GM19397 (cell line): ENCODE measurements at regions not wholly inside any gene's neighbourhood (a gene's known extent, or its start where the extent isn't known, plus 50 kb on each side); places are given as distances from the start of the nearest gene placed in this dataset.

Source experiments
- ATAC-seq: cut with Tn5 transposase; IDR thresholded peaks from one replicate; pipeline ENCODE4 v1.9.1; 2021; ENCODE audit warnings: mild to moderate bottlenecking, moderate library complexity; ENCODE audit not compliant: unreplicated experiment

- no peak for ATAC-seq
These were observed 364.1 kb downstream of the MFSD1 start for GRCh38 chr3:159165961-159166360.

- ATAC-seq, result no peak
These were observed 365.2 kb downstream of the MFSD1 start for GRCh38 chr3:159166899-159167586.

GRCh38 chr3:159168788-159169187 lies 366.9 kb downstream of the MFSD1 start:
- no peak for ATAC-seq

GRCh38 chr3:159169828-159170227 lies 368.0 kb downstream of the MFSD1 start:
- no peak for ATAC-seq

GRCh38 chr3:159170436-159171003 lies 368.7 kb downstream of the MFSD1 start:
- no peak for ATAC-seq

GRCh38 chr3:159171333-159171732 lies 369.5 kb downstream of the MFSD1 start:
- ATAC-seq, result no peak

- no peak for ATAC-seq
These were observed 370.6 kb downstream of the MFSD1 start for GRCh38 chr3:159172473-159172872.

GRCh38 chr3:159174715-159175692 lies 373.1 kb downstream of the MFSD1 start:
- ATAC-seq, result no peak

- ATAC-seq, result no peak
These were observed 376.5 kb downstream of the MFSD1 start for GRCh38 chr3:159178209-159178897.

GRCh38 chr3:159182961-159183360 lies 381.1 kb downstream of the MFSD1 start:
- ATAC-seq, result no peak

GRCh38 chr3:159185443-159186050 lies 383.7 kb downstream of the MFSD1 start:
- peak; percentile 59 for ATAC-seq

- peak; percentile 49 for ATAC-seq
These were observed 384.7 kb downstream of the MFSD1 start for GRCh38 chr3:159186581-159186980.

GRCh38 chr3:159187232-159187631 lies 385.4 kb downstream of the MFSD1 start:
- ATAC-seq, result no peak

- ATAC-seq, result no peak
These were observed 385.9 kb downstream of the MFSD1 start for GRCh38 chr3:159187706-159188105.

GRCh38 chr3:159189994-159190669 lies 388.3 kb downstream of the MFSD1 start:
- ATAC-seq, result no peak

- no peak for ATAC-seq
These were observed 389.6 kb downstream of the MFSD1 start for GRCh38 chr3:159191447-159191846.

GRCh38 chr3:159196359-159196758 lies 394.5 kb downstream of the MFSD1 start:
- ATAC-seq, result no peak

GRCh38 chr3:159200176-159200575 lies 398.3 kb downstream of the MFSD1 start:
- ATAC-seq, result no peak

GRCh38 chr3:159208050-159208449 lies 406.2 kb downstream of the MFSD1 start:
- no peak for ATAC-seq

- no peak for ATAC-seq
These were observed 407.6 kb downstream of the MFSD1 start for GRCh38 chr3:159209459-159209858.
